Caco-2 (cell line): ENCODE measurements at regions not wholly inside any gene's neighbourhood (a gene's known extent, or its start where the extent isn't known, plus 50 kb on each side); places are given as distances from the start of the nearest gene placed in this dataset.
"Not testable (repeated sequence)": the region's sequence is repeated elsewhere in the genome, so short reads cannot be mapped to it uniquely, and the experiment has no call there.

Experiments used
- BruUV-seq: library from RNA; stranded (reverse); fragments of 400-500 nt; replicated peaks from 2 replicates; lab custom pipeline; 2021; lab: Mats Ljungman, UMichigan
- CTCF ChIA-PET: fragments of 300-600 bp; sonication (Branson Sonifier 250); formaldehyde crosslinking; loops from one replicate; lab custom pipeline; 2022; ENCODE audit warnings: antibody characterized with exemption; lab: Charles Lee
- POLR2A ChIA-PET: fragments of 300-600 bp; sonication (Branson Sonifier 250); formaldehyde crosslinking; loops from one replicate; lab custom pipeline; 2022; ENCODE audit warnings: antibody characterized with exemption; lab: Charles Lee
- DNase-seq, 2 experiments: peaks; one replicate each; pipeline versions ENCODE4 v3.0.0 to v3.0.0-alpha.2; 2020 to 2022
- H3K27me3 ChIP-seq: replicated peaks from 2 replicates; pipeline ENCODE4 v1.6.0; 2011; ENCODE audit warnings: low read length; ENCODE audit not compliant: control insufficient read depth, insufficient read depth
- H3K36me3 ChIP-seq: 2 replicates; pipeline ENCODE4 v1.5.1; 2011; ENCODE audit warnings: low read length; ENCODE audit not compliant: control insufficient read depth, insufficient read depth
- H3K4me1 ChIP-seq: fragments of 250-450 bp; sonication (Bioruptor Pico); 2 replicates; pipeline ENCODE4 v1.5.1; 2020; ENCODE audit warnings: mild to moderate bottlenecking
- H3K4me3 ChIP-seq: 2 replicates; pipeline ENCODE4 v1.5.1; 2011; ENCODE audit warnings: low read depth, mild to moderate bottlenecking, control low read depth, low read length
- H3K9me3 ChIP-seq: fragments of 250-450 bp; sonication (Bioruptor Pico); 2 replicates; pipeline ENCODE4 v1.5.1; 2020; ENCODE audit warnings: mild to moderate bottlenecking, moderate library complexity
- H3K27ac Mint-ChIP-seq: one replicate; pipeline ENCODE4 v1.8.0; 2022; ENCODE audit warnings: mixed read lengths; ENCODE audit not compliant: unreplicated experiment
- H3K27me3 Mint-ChIP-seq: one replicate; pipeline ENCODE4 v1.8.0; 2022; ENCODE audit warnings: mixed read lengths; ENCODE audit not compliant: insufficient read depth, unreplicated experiment
- H3K36me3 Mint-ChIP-seq: one replicate; pipeline ENCODE4 v1.8.0; 2022; ENCODE audit warnings: mild to moderate bottlenecking, mixed read lengths; ENCODE audit not compliant: insufficient read depth, unreplicated experiment
- H3K4me1 Mint-ChIP-seq: one replicate; pipeline ENCODE4 v1.8.0; 2022; ENCODE audit warnings: low read depth, mixed read lengths; ENCODE audit not compliant: unreplicated experiment
- H3K4me3 Mint-ChIP-seq: one replicate; pipeline ENCODE4 v1.8.0; 2022; ENCODE audit warnings: mild to moderate bottlenecking, moderate library complexity, mixed read lengths; ENCODE audit not compliant: unreplicated experiment
- H3K9me3 Mint-ChIP-seq: one replicate; pipeline ENCODE4 v1.8.0; 2022; ENCODE audit warnings: mixed read lengths; ENCODE audit not compliant: unreplicated experiment
- CTCF ChIP-seq, 2 experiments: fragments of 200-600 bp in 1 of 2; IDR thresholded peaks; 1 replicate in 1 of 2; 2 replicates in 1 of 2; pipeline versions ENCODE4 v1.5.1 to v1.8.0; 2011 to 2022; ENCODE audit warnings: antibody characterized with exemption in 1 of 2, control low read depth in 1 of 2, inconsistent platforms in 1 of 2, low read depth in 1 of 2, low read length in 1 of 2, mild to moderate bottlenecking in 1 of 2, moderate library complexity in 1 of 2; ENCODE audit not compliant: insufficient read depth in 1 of 2, severe bottlenecking in 1 of 2, unreplicated experiment in 1 of 2
- intact Hi-C: fragments of 100-400 bp; cut with micrococcal nuclease; formaldehyde crosslinking; loops from one replicate; pipeline ENCODE4 v1.10.0; 2022; ENCODE audit not compliant: unreplicated experiment

GRCh38 chr6:112957536-112957916 is 610.4 kb downstream of the RFPL4B start:
- H3K4me1 ChIP-seq, result no peaks in the 10 kb centered on the region
- ChIA-PET POLR2A (no interaction called here), CTCF (no interaction called here)
- Mint-ChIP-seq H3K4me1 (no peaks in the 10 kb centered on the region), H3K4me3 (no peak overlapping the region), H3K27ac (no peak overlapping the region), H3K27me3 (no peaks in the 10 kb centered on the region), H3K36me3 (no peaks in the 10 kb centered on the region), H3K9me3 (no peaks in the 10 kb centered on the region)
- DNase-seq, result no peak
- BruUV-seq, result no TSS peak
- no peaks in the 10 kb centered on the region for H3K36me3 ChIP-seq
- intact Hi-C loops, result no loop called here
- H3K4me3 ChIP-seq, result no peak overlapping the region
- no peaks in the 10 kb centered on the region for H3K27me3 ChIP-seq
- H3K9me3 ChIP-seq, result no peaks in the 10 kb centered on the region
- no peak for TF ChIP-seq CTCF (IDR thresholded peaks at IDR 0.05; ENCODE audit: insufficient read depth in 1 of 2, low read depth in 1 of 2, low read length in 1 of 2, severe bottlenecking in 1 of 2, unreplicated experiment in 1 of 2)

- H3K9me3 Mint-ChIP-seq, POLR2A ChIA-PET, H3K4me1 ChIP-seq, H3K27ac Mint-ChIP-seq, H3K27me3 Mint-ChIP-seq, H3K4me3 Mint-ChIP-seq, DNase-seq, H3K9me3 ChIP-seq, H3K4me3 ChIP-seq, H3K4me1 Mint-ChIP-seq, intact Hi-C loops, H3K27me3 ChIP-seq, H3K36me3 ChIP-seq, BruUV-seq, H3K36me3 Mint-ChIP-seq, CTCF ChIA-PET: not testable (repeated sequence)
Measured at GRCh38 chr6:112960130-112960529, 613.0 kb downstream of the RFPL4B start.

GRCh38 chr6:112967974-112968373 is 620.8 kb downstream of the RFPL4B start:
- DNase-seq, result no peak
- POLR2A ChIA-PET, result no interaction called here
- CTCF ChIA-PET, result no interaction called here

More at GRCh38 chr6:112967974-112968373, 620.8 kb downstream of the RFPL4B start:
- Mint-ChIP-seq H3K36me3 (no peaks in the 10 kb centered on the region), H3K27ac (no peak overlapping the region), H3K4me3 (no peak overlapping the region), H3K27me3 (no peaks in the 10 kb centered on the region), H3K9me3 (no peaks in the 10 kb centered on the region), H3K4me1 (no peaks in the 10 kb centered on the region)
- intact Hi-C loops, result no loop called here
- no peak overlapping the region for H3K4me3 ChIP-seq
- TF ChIP-seq CTCF (IDR thresholded peaks at IDR 0.05; ENCODE audit: insufficient read depth in 1 of 2, low read depth in 1 of 2, low read length in 1 of 2, severe bottlenecking in 1 of 2, unreplicated experiment in 1 of 2), result no peak
- no TSS peak for BruUV-seq
- H3K36me3 ChIP-seq, result no peaks in the 10 kb centered on the region
- no peaks in the 10 kb centered on the region for H3K27me3 ChIP-seq
- H3K4me1 ChIP-seq, result no peaks in the 10 kb centered on the region
- no peaks in the 10 kb centered on the region for H3K9me3 ChIP-seq
